ENCODE measurements at regions not wholly inside any gene's neighbourhood (a gene's known extent, or its start where the extent isn't known, plus 50 kb on each side); places are given as distances from the start of the nearest gene placed in this dataset.

- no peak for DNase-seq (ENCODE audit: low read depth in 4 of 4, low spot score in 3 of 4)
Observed at GRCh38 chr3:102176333-102177050, 258.3 kb upstream of the ZPLD1 start.

GRCh38 chr3:102177075-102177755 lies 257.6 kb upstream of the ZPLD1 start:
- DNase-seq (ENCODE audit: low read depth in 4 of 4, low spot score in 3 of 4) = no peak

GRCh38 chr3:102178817-102179216 lies 256.0 kb upstream of the ZPLD1 start:
- DNase-seq (ENCODE audit: low read depth in 4 of 4, low spot score in 3 of 4) = no peak

- DNase-seq (ENCODE audit: low read depth in 4 of 4, low spot score in 3 of 4) = no peak
Observed at GRCh38 chr3:102179326-102180177, 255.3 kb upstream of the ZPLD1 start.

- no peak for DNase-seq (ENCODE audit: low read depth in 4 of 4, low spot score in 3 of 4)
Observed at GRCh38 chr3:102180280-102180931, 254.4 kb upstream of the ZPLD1 start.

- DNase-seq (ENCODE audit: low read depth in 4 of 4, low spot score in 3 of 4) = no peak
Observed at GRCh38 chr3:102181175-102181920, 253.5 kb upstream of the ZPLD1 start.

GRCh38 chr3:102182162-102182561 lies 252.7 kb upstream of the ZPLD1 start:
- DNase-seq (ENCODE audit: low read depth in 4 of 4, low spot score in 3 of 4) = no peak

GRCh38 chr3:102183186-102183585 lies 251.6 kb upstream of the ZPLD1 start:
- no peak for DNase-seq (ENCODE audit: low read depth in 4 of 4, low spot score in 3 of 4)

GRCh38 chr3:102183623-102184022 lies 251.2 kb upstream of the ZPLD1 start:
- DNase-seq (ENCODE audit: low read depth in 4 of 4, low spot score in 3 of 4) = no peak

GRCh38 chr3:102189541-102189940 lies 245.3 kb upstream of the ZPLD1 start:
- no peak for DNase-seq (ENCODE audit: low read depth in 4 of 4, low spot score in 3 of 4)

GRCh38 chr3:102189956-102190723 lies 244.7 kb upstream of the ZPLD1 start:
- no peak for DNase-seq (ENCODE audit: low read depth in 4 of 4, low spot score in 3 of 4)

GRCh38 chr3:102192575-102192974 lies 242.2 kb upstream of the ZPLD1 start:
- DNase-seq (ENCODE audit: low read depth in 4 of 4, low spot score in 3 of 4) = no peak

GRCh38 chr3:102193255-102193654 lies 241.6 kb upstream of the ZPLD1 start:
- no peak for DNase-seq (ENCODE audit: low read depth in 4 of 4, low spot score in 3 of 4)

GRCh38 chr3:102194001-102194400 lies 240.8 kb upstream of the ZPLD1 start:
- no peak for DNase-seq (ENCODE audit: low read depth in 4 of 4, low spot score in 3 of 4)

GRCh38 chr3:102194760-102195159 lies 240.1 kb upstream of the ZPLD1 start:
- no peak for DNase-seq (ENCODE audit: low read depth in 4 of 4, low spot score in 3 of 4)

- no peak for DNase-seq (ENCODE audit: low read depth in 4 of 4, low spot score in 3 of 4)
Observed at GRCh38 chr3:102195198-102195948, 239.4 kb upstream of the ZPLD1 start.

- DNase-seq (ENCODE audit: low read depth in 4 of 4, low spot score in 3 of 4) = no peak
Observed at GRCh38 chr3:102200126-102200525, 234.7 kb upstream of the ZPLD1 start.

GRCh38 chr3:102200560-102200959 lies 234.3 kb upstream of the ZPLD1 start:
- DNase-seq (ENCODE audit: low read depth in 4 of 4, low spot score in 3 of 4) = no peak

- no peak for DNase-seq (ENCODE audit: low read depth in 4 of 4, low spot score in 3 of 4)
Observed at GRCh38 chr3:102205647-102206046, 229.2 kb upstream of the ZPLD1 start.

All from right renal pelvis (tissue), 4 donors.